ENCODE measurements at regions not wholly inside any gene's neighbourhood (a gene's known extent, or its start where the extent isn't known, plus 50 kb on each side); places are given as distances from the start of the nearest gene placed in this dataset.

GRCh38 chr20:16984481-16984880 is 236.3 kb downstream of the OTOR start:
- Histone ChIP-seq H3K4me3 (no peak overlapping the region), H3K9me3 (no peaks in the 10 kb centered on the region), H3K27ac (no peak overlapping the region), H3K4me1 (no peaks in the 10 kb centered on the region), H3K36me3 (no peaks in the 10 kb centered on the region), H3K27me3 (no peaks in the 10 kb centered on the region)
- TF ChIP-seq CTCF (IDR thresholded peaks at IDR 0.05) (no peak), POLR2A (IDR thresholded peaks at IDR 0.05) (no peak)
- no peak for DNase-seq

GRCh38 chr20:17003170-17003870 is 223.5 kb upstream of the PCSK2 start:
- H3K9me3 ChIP-seq: no peaks in the 10 kb centered on the region
- no peaks in the 10 kb centered on the region for H3K4me1 ChIP-seq
- no peaks in the 10 kb centered on the region for H3K27me3 ChIP-seq
- no peak overlapping the region for H3K4me3 ChIP-seq
- no peak for TF ChIP-seq CTCF (IDR thresholded peaks at IDR 0.05)
- TF ChIP-seq POLR2A (IDR thresholded peaks at IDR 0.05): no peak
- H3K27ac ChIP-seq: no peak overlapping the region
- no peaks in the 10 kb centered on the region for H3K36me3 ChIP-seq
- no peak for DNase-seq

GRCh38 chr20:17010181-17010580 is 216.7 kb upstream of the PCSK2 start:
- no peak overlapping the region for H3K27ac ChIP-seq
- H3K27me3 ChIP-seq: no peaks in the 10 kb centered on the region
- no peak for DNase-seq
- H3K4me1 ChIP-seq: no peaks in the 10 kb centered on the region
- no peaks in the 10 kb centered on the region for H3K36me3 ChIP-seq
- no peak overlapping the region for H3K4me3 ChIP-seq
- no peak for TF ChIP-seq CTCF (IDR thresholded peaks at IDR 0.05)
- TF ChIP-seq POLR2A (IDR thresholded peaks at IDR 0.05): no peak
- H3K9me3 ChIP-seq: no peaks in the 10 kb centered on the region

GRCh38 chr20:17012546-17013226 is 214.2 kb upstream of the PCSK2 start:
- no peak for TF ChIP-seq POLR2A (IDR thresholded peaks at IDR 0.05)
- no peaks in the 10 kb centered on the region for H3K36me3 ChIP-seq
- H3K4me1 ChIP-seq: no peaks in the 10 kb centered on the region
- DNase-seq: no peak
- no peaks in the 10 kb centered on the region for H3K9me3 ChIP-seq
- no peak overlapping the region for H3K27ac ChIP-seq
- H3K27me3 ChIP-seq: no peaks in the 10 kb centered on the region
- no peak overlapping the region for H3K4me3 ChIP-seq

GRCh38 chr20:17014217-17014616 is 212.6 kb upstream of the PCSK2 start:
- no peak overlapping the region for H3K27ac ChIP-seq
- no peaks in the 10 kb centered on the region for H3K36me3 ChIP-seq
- no peak for DNase-seq
- TF ChIP-seq CTCF (IDR thresholded peaks at IDR 0.05) (no peak), POLR2A (IDR thresholded peaks at IDR 0.05) (no peak)
- H3K27me3 ChIP-seq: no peaks in the 10 kb centered on the region
- H3K4me3 ChIP-seq: no peak overlapping the region
- no peaks in the 10 kb centered on the region for H3K4me1 ChIP-seq
- no peaks in the 10 kb centered on the region for H3K9me3 ChIP-seq

- Histone ChIP-seq H3K9me3 (no peaks in the 10 kb centered on the region), H3K27me3 (no peaks in the 10 kb centered on the region), H3K27ac (no peak overlapping the region), H3K4me1 (no peaks in the 10 kb centered on the region), H3K4me3 (no peak overlapping the region), H3K36me3 (no peaks in the 10 kb centered on the region)
- DNase-seq: no peak
- TF ChIP-seq CTCF (IDR thresholded peaks at IDR 0.05) (no peak), POLR2A (IDR thresholded peaks at IDR 0.05) (no peak)
Measured at GRCh38 chr20:17014756-17015366, 212.0 kb upstream of the PCSK2 start.

All from Peyer's patch (tissue), 4 donors.